H9 (cell line): ENCODE measurements at regions not wholly inside any gene's neighbourhood (a gene's known extent, or its start where the extent isn't known, plus 50 kb on each side); places are given as distances from the start of the nearest gene placed in this dataset.

Experiments
- DNase-seq: peaks from one replicate; pipeline ENCODE4 v3.0.0-alpha.2; 2017
- H2AFZ ChIP-seq: one replicate; pipeline ENCODE4 v1.6.1; 2013; ENCODE audit warnings: mild to moderate bottlenecking, low read length, control low read depth, moderate library complexity
- H2AK5ac ChIP-seq: 2 replicates; pipeline ENCODE4 v1.6.1; 2013; ENCODE audit warnings: low read length, control low read depth, mixed read lengths; ENCODE audit not compliant: insufficient read length
- H2BK120ac ChIP-seq: one replicate; pipeline ENCODE4 v1.6.1; 2013; ENCODE audit warnings: low read depth, mild to moderate bottlenecking, low read length, control low read depth, inconsistent platforms; ENCODE audit not compliant: poor library complexity, severe bottlenecking
- H2BK12ac ChIP-seq: 2 replicates; pipeline ENCODE4 v1.6.1; 2013; ENCODE audit warnings: low read length, control low read depth, mixed read lengths, low read depth; ENCODE audit not compliant: insufficient read length
- H2BK15ac ChIP-seq: 2 replicates; pipeline ENCODE4 v1.6.1; 2013; ENCODE audit warnings: low read depth, low read length, control low read depth
- H2BK20ac ChIP-seq: one replicate; pipeline ENCODE4 v1.6.1; 2013; ENCODE audit warnings: low read depth, mild to moderate bottlenecking, low read length, control low read depth, inconsistent platforms; ENCODE audit not compliant: poor library complexity, severe bottlenecking
- H2BK5ac ChIP-seq: 2 replicates; pipeline ENCODE4 v1.6.1; 2013; ENCODE audit warnings: low read length, control low read depth, mixed read lengths; ENCODE audit not compliant: insufficient read length
- H3K14ac ChIP-seq: 2 replicates; pipeline ENCODE4 v1.6.1; 2013; ENCODE audit warnings: low read length, control low read depth; ENCODE audit not compliant: insufficient read depth
- H3K18ac ChIP-seq: 2 replicates; pipeline ENCODE4 v1.6.1; 2013; ENCODE audit warnings: low read depth, mild to moderate bottlenecking, mixed read lengths, low read length, control low read depth; ENCODE audit not compliant: insufficient read length
- H3K23ac ChIP-seq: 2 replicates; pipeline ENCODE4 v1.6.1; 2013; ENCODE audit warnings: low read length, control low read depth, mixed read lengths, low read depth; ENCODE audit not compliant: insufficient read length
- H3K23me2 ChIP-seq: 2 replicates; pipeline ENCODE4 v1.6.1; 2013; ENCODE audit warnings: low read depth, mild to moderate bottlenecking, mixed read lengths, low read length, control low read depth; ENCODE audit not compliant: insufficient read length, poor library complexity, severe bottlenecking
- H3K27ac ChIP-seq: 2 replicates; pipeline ENCODE4 v1.5.1; 2013; ENCODE audit warnings: low read length, control low read depth, mixed read lengths, low read depth; ENCODE audit not compliant: insufficient read length
- H3K27me3 ChIP-seq: 2 replicates; pipeline ENCODE4 v1.6.1; 2013; ENCODE audit warnings: low read length, control low read depth, inconsistent platforms; ENCODE audit not compliant: insufficient read depth
- H3K4ac ChIP-seq: 2 replicates; pipeline ENCODE4 v1.6.1; 2013; ENCODE audit warnings: low read depth, mild to moderate bottlenecking, control low read depth, inconsistent platforms, low read length, moderate library complexity
- H3K4me1 ChIP-seq: 2 replicates; pipeline ENCODE4 v1.6.1; 2013; ENCODE audit warnings: low read length, control low read depth, inconsistent platforms; ENCODE audit not compliant: insufficient read depth
- H3K4me2 ChIP-seq: 2 replicates; pipeline ENCODE4 v1.6.1; 2013; ENCODE audit warnings: low read length, control low read depth, mixed read lengths; ENCODE audit not compliant: insufficient read length, insufficient read depth
- H3K56ac ChIP-seq: 2 replicates; pipeline ENCODE4 v1.6.1; 2013; ENCODE audit warnings: low read depth, mild to moderate bottlenecking, mixed read lengths, low read length, control low read depth; ENCODE audit not compliant: insufficient read length
- H3K79me1 ChIP-seq: 2 replicates; pipeline ENCODE4 v1.6.1; 2013; ENCODE audit warnings: low read depth, mild to moderate bottlenecking, moderate library complexity, low read length, control low read depth, inconsistent platforms; ENCODE audit not compliant: insufficient read depth, poor library complexity, severe bottlenecking
- H3K79me2 ChIP-seq: 2 replicates; pipeline ENCODE4 v1.6.1; 2013; ENCODE audit warnings: low read length, control low read depth, inconsistent platforms; ENCODE audit not compliant: insufficient read depth
- H3K9ac ChIP-seq: 2 replicates; pipeline ENCODE4 v1.6.1; 2013; ENCODE audit warnings: low read length, control low read depth, mixed read lengths; ENCODE audit not compliant: insufficient read length; ENCODE audit errors: extremely low read depth
- H3K9me3 ChIP-seq: one replicate; pipeline ENCODE4 v1.6.1; 2013; ENCODE audit warnings: low read depth, low read length, inconsistent platforms; ENCODE audit not compliant: control insufficient read depth
- H3T11ph ChIP-seq: one replicate; pipeline ENCODE4 v1.6.1; 2013; ENCODE audit warnings: mild to moderate bottlenecking, low read length, control low read depth, inconsistent platforms
- H4K20me1 ChIP-seq: one replicate; pipeline ENCODE4 v1.6.1; 2013; ENCODE audit not compliant: control insufficient read depth, insufficient read length, insufficient read depth
- H4K5ac ChIP-seq: 2 replicates; pipeline ENCODE4 v1.6.1; 2013; ENCODE audit warnings: low read depth, mild to moderate bottlenecking, mixed read lengths, low read length, control low read depth; ENCODE audit not compliant: insufficient read length
- H4K8ac ChIP-seq: replicated peaks from 2 replicates; pipeline ENCODE4 v1.6.1; 2013; ENCODE audit warnings: low read length, control low read depth, mixed read lengths, low read depth; ENCODE audit not compliant: insufficient read length
- H4K91ac ChIP-seq: 2 replicates; pipeline ENCODE4 v1.6.1; 2013; ENCODE audit warnings: low read depth, mild to moderate bottlenecking, moderate library complexity, mixed read lengths, low read length, control low read depth; ENCODE audit not compliant: insufficient read length
- H3K27ac Mint-ChIP-seq, 3 experiments: 2 replicates in 2 of 3; 3 replicates in 1 of 3; pipeline ENCODE4 v1.8.0; 2020 to 2021; ENCODE audit warnings: mixed read lengths in 3 of 3, mild to moderate bottlenecking in 1 of 3, moderate library complexity in 1 of 3
- H3K27me3 Mint-ChIP-seq: 2 replicates; pipeline ENCODE4 v1.8.0; 2021; ENCODE audit warnings: low read depth, mild to moderate bottlenecking, moderate library complexity, mixed read lengths
- H3K36me3 Mint-ChIP-seq, 3 experiments: 2 replicates in 2 of 3; 3 replicates in 1 of 3; pipeline ENCODE4 v1.8.0; 2020 to 2021; ENCODE audit warnings: low read depth in 3 of 3, mixed read lengths in 3 of 3; ENCODE audit not compliant: insufficient read depth in 1 of 3
- H3K4me1 Mint-ChIP-seq, 2 experiments: 2 replicates each; pipeline ENCODE4 v1.8.0; 2020; ENCODE audit warnings: mixed read lengths in 2 of 2
- H3K4me3 Mint-ChIP-seq, 2 experiments: 2 replicates in 1 of 2; 3 replicates in 1 of 2; pipeline ENCODE4 v1.8.0; 2020 to 2021; ENCODE audit warnings: mild to moderate bottlenecking in 2 of 2, mixed read lengths in 2 of 2, moderate library complexity in 1 of 2
- H3K9me3 Mint-ChIP-seq, 2 experiments: 2 replicates in 1 of 2; 3 replicates in 1 of 2; pipeline ENCODE4 v1.8.0; 2020; ENCODE audit warnings: mild to moderate bottlenecking in 2 of 2, mixed read lengths in 2 of 2, moderate library complexity in 1 of 2
- WGBS: extraction: QIAGEN DNeasy Blood & Tissue Kit; methylation state at CpG from one replicate; pipeline ENCODE4 v1.1.7; 2013; ENCODE audit warnings: missing lambda C conversion rate, low lambda C conversion rate, mixed read lengths; ENCODE audit not compliant: insufficient read length; ENCODE audit errors: extremely low coverage; 5-methylcytosine and 5-hydroxymethylcytosine counted together
- TF ChIP-seq, protein P1 (sequence below): fragments of 200-600 bp; sonication (generic); conservative IDR thresholded peaks from 3 replicates; pipeline ENCODE4 v1.8.0; 2021; ENCODE audit warnings: antibody characterized with exemption, mild to moderate bottlenecking

DNA sequence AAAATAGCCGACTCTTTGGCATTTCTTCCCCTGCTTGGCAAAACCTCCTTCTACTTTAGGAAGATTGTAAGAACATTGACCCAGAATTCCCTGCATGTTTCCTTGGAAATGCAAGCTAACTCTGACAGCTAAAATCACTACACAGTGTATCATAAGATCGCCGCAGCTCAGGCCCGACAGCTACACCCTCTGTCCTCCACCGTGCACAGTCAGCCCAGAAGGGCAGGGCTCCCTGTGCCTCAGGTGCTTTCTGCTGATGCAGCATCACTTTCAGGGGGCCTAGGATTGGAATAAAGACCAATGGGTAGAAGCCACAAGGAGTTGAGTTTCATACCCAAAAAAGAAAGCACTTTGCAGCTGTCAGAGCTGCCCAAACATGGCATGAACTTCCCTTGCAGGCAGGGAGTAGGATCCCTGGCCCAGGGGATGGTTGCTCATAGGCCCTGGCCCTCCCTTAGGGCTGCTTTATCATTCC, 145.3 kb downstream of the SEC16B start:
- H3K4me3 Mint-ChIP-seq, result no peak overlapping the region
- no peak overlapping the region for H3K4ac ChIP-seq
- H2BK20ac ChIP-seq, result no peak overlapping the region
- no peaks in the 10 kb centered on the region for H3K23me2 ChIP-seq
- no peaks in the 10 kb centered on the region for H3K79me1 ChIP-seq
- H2BK12ac ChIP-seq, result no peak overlapping the region
- DNase-seq, result no peak
- no peaks in the 10 kb centered on the region for H3K79me2 ChIP-seq
- H2AFZ ChIP-seq, result no peak overlapping the region
- no peak overlapping the region for H2AK5ac ChIP-seq
- TF ChIP-seq, protein P1, sequence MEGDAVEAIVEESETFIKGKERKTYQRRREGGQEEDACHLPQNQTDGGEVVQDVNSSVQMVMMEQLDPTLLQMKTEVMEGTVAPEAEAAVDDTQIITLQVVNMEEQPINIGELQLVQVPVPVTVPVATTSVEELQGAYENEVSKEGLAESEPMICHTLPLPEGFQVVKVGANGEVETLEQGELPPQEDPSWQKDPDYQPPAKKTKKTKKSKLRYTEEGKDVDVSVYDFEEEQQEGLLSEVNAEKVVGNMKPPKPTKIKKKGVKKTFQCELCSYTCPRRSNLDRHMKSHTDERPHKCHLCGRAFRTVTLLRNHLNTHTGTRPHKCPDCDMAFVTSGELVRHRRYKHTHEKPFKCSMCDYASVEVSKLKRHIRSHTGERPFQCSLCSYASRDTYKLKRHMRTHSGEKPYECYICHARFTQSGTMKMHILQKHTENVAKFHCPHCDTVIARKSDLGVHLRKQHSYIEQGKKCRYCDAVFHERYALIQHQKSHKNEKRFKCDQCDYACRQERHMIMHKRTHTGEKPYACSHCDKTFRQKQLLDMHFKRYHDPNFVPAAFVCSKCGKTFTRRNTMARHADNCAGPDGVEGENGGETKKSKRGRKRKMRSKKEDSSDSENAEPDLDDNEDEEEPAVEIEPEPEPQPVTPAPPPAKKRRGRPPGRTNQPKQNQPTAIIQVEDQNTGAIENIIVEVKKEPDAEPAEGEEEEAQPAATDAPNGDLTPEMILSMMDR, result no peak
- H3K14ac ChIP-seq, result no peak overlapping the region
- H3K9ac ChIP-seq, result no peak overlapping the region
- no peak overlapping the region for H4K8ac ChIP-seq
- H3K4me2 ChIP-seq, result no peak overlapping the region
- peaks cover 2% of the 10 kb centered on the region; the same call in 1 of the 2 replicates for H3K27me3 Mint-ChIP-seq
- no peak overlapping the region for H4K5ac ChIP-seq
- no peaks in the 10 kb centered on the region for H4K20me1 ChIP-seq
- no peak overlapping the region for H2BK120ac ChIP-seq
- H3K4me1 Mint-ChIP-seq, result no peaks in the 10 kb centered on the region
- H3K27me3 ChIP-seq, result no peaks in the 10 kb centered on the region
- H3K27ac ChIP-seq, result no peak overlapping the region
- no peak overlapping the region for H3K18ac ChIP-seq
- H3K23ac ChIP-seq, result no peak overlapping the region
- H3K56ac ChIP-seq, result no peak overlapping the region
- no peak overlapping the region for H2BK15ac ChIP-seq
- H2BK5ac ChIP-seq, result no peak overlapping the region
- no peak overlapping the region for H4K91ac ChIP-seq
- no peaks in the 10 kb centered on the region; a peak in 1 of 5 replicates for H3K9me3 Mint-ChIP-seq
- no peaks in the 10 kb centered on the region for H3K9me3 ChIP-seq
- no peaks in the 10 kb centered on the region for H3K4me1 ChIP-seq
- WGBS, result no CpG with 5 or more reads among the region's 5 CpGs
- peaks cover 0 to under 1% (median 0%) of the 10 kb centered on the region in 3 experiments; a peak in 1 of 7 replicates for H3K36me3 Mint-ChIP-seq
- H3K27ac Mint-ChIP-seq, result no peak overlapping the region
- H3T11ph ChIP-seq, result no peak overlapping the region
